22Rv1 (cell line): ENCODE measurements at regions not wholly inside any gene's neighbourhood (a gene's known extent, or its start where the extent isn't known, plus 50 kb on each side); places are given as distances from the start of the nearest gene placed in this dataset.

Experiments used
- H3K27ac ChIP-seq: fragments of 450-650 bp; 2 replicates; pipeline ENCODE4 v1.5.1; 2017
- CTCF ChIP-seq: fragments of 450-650 bp; IDR thresholded peaks from 2 replicates; pipeline ENCODE4 v1.5.1; 2017; ENCODE audit warnings: mild to moderate bottlenecking
- ZFX ChIP-seq: fragments of 450-650 bp; IDR thresholded peaks from 2 replicates; pipeline ENCODE4 v1.6.1; 2017; ENCODE audit warnings: antibody characterized with exemption, borderline replicate concordance

GRCh38 chr1:119275145-119276134 lies 93.1 kb upstream of the HAO2 start:
- no peak overlapping the region for H3K27ac ChIP-seq
- TF ChIP-seq CTCF: peak; percentile 97
- TF ChIP-seq ZFX: no peak

- TF ChIP-seq CTCF (peak; percentile 18; the same call in 1 of the 2 replicates), ZFX (no peak)
- H3K27ac ChIP-seq: no peak overlapping the region
Measured at GRCh38 chr1:119276558-119276957, 92.0 kb upstream of the HAO2 start.

- H3K27ac ChIP-seq: no peak overlapping the region
- TF ChIP-seq ZFX: no peak
- no peak for TF ChIP-seq CTCF
Measured at GRCh38 chr1:119279456-119280381, 88.9 kb upstream of the HAO2 start.

- TF ChIP-seq CTCF (no peak), ZFX (no peak)
- H3K27ac ChIP-seq: no peak overlapping the region
Measured at GRCh38 chr1:119285482-119285881, 83.1 kb upstream of the HAO2 start.

GRCh38 chr1:119286587-119287181 lies 81.9 kb upstream of the HAO2 start:
- TF ChIP-seq CTCF: peak; percentile 74
- no peak for TF ChIP-seq ZFX
- H3K27ac ChIP-seq: no peak overlapping the region

GRCh38 chr1:119288751-119289150 lies 79.8 kb upstream of the HAO2 start:
- H3K27ac ChIP-seq: no peak overlapping the region
- TF ChIP-seq ZFX: no peak
- TF ChIP-seq CTCF: no peak
